GM12878 (cell line): ENCODE measurements at regions not wholly inside any gene's neighbourhood (a gene's known extent, or its start where the extent isn't known, plus 50 kb on each side); places are given as distances from the start of the nearest gene placed in this dataset.

ENCODE experiments used
- ATAC-seq: fragments of 200-7000 bp; cut with Tn5 transposase; 3 replicates; pipeline ENCODE4 v1.9.1; 2020; ENCODE audit warnings: mild to moderate bottlenecking, moderate library complexity
- BruUV-seq: library from RNA; stranded (reverse); fragments of 400-500 nt; replicated peaks from 2 replicates; lab custom pipeline; 2021; lab: Mats Ljungman, UMichigan
- CTCF ChIA-PET: fragments of 300-600 bp; sonication (Branson Sonifier 250); formaldehyde crosslinking; extraction: SDS; loops from one replicate; lab custom pipeline; 2021; ENCODE audit warnings: inconsistent platforms; lab: Yijun Ruan, JAX
- POLR2A ChIA-PET: fragments of 350-600 bp; formaldehyde crosslinking; extraction: SDS; loops from one replicate; lab custom pipeline; 2021; ENCODE audit warnings: inconsistent platforms; lab: Charles Lee
- RAD21 ChIA-PET: fragments of 300-600 bp; sonication (Branson Sonifier 250); formaldehyde crosslinking; loops from one replicate; lab custom pipeline; 2023; ENCODE audit warnings: antibody characterized with exemption; ENCODE audit not compliant: unreplicated experiment; lab: Charles Lee
- SMC1A ChIA-PET: fragments of 300-600 bp; sonication (Branson Sonifier 250); formaldehyde crosslinking; loops from one replicate; lab custom pipeline; 2023; ENCODE audit not compliant: unreplicated experiment, uncharacterized antibody; lab: Charles Lee
- DNase-seq: peaks from one replicate; pipeline ENCODE4 v3.0.0-alpha.2; 2011; ENCODE audit warnings: low read depth, low spot score
- FAIRE-seq: peaks from 3 replicates; lab custom pipeline; 2011; peaks lifted over from hg19 to GRCh38; lab: Jason Lieb, UNC
- H2AFZ ChIP-seq: 2 replicates; pipeline ENCODE4 v1.6.0; 2011; ENCODE audit warnings: low read depth, low read length, control low read depth; ENCODE audit not compliant: control insufficient read depth
- H3K27ac ChIP-seq: 2 replicates; pipeline ENCODE4 v1.5.1; 2011; ENCODE audit warnings: control low read depth; ENCODE audit not compliant: control insufficient read depth, insufficient read depth
- H3K27me3 ChIP-seq, 2 experiments: replicated peaks in 1 of 2; 2 replicates each; pipeline versions ENCODE4 v1.6.0 to v1.6.1; 2011; ENCODE audit warnings: low read length in 1 of 2; ENCODE audit not compliant: control insufficient read depth in 2 of 2, insufficient read depth in 2 of 2
- H3K36me3 ChIP-seq, 2 experiments: 2 replicates each; pipeline ENCODE4 v1.5.1; 2011; ENCODE audit warnings: low read length in 1 of 2; ENCODE audit not compliant: control insufficient read depth in 2 of 2, insufficient read depth in 2 of 2
- H3K4me1 ChIP-seq: 2 replicates; pipeline ENCODE4 v1.6.1; 2011; ENCODE audit warnings: mild to moderate bottlenecking, low read length, moderate library complexity, mixed read lengths; ENCODE audit not compliant: control insufficient read depth, insufficient read depth
- H3K4me2 ChIP-seq: 2 replicates; pipeline ENCODE4 v1.6.0; 2011; ENCODE audit warnings: control low read depth; ENCODE audit not compliant: control insufficient read depth, insufficient read depth
- H3K4me3 ChIP-seq: fragments of 200-600 bp; sonication (generic); 2 replicates; pipeline ENCODE4 v1.5.1; 2016
- H3K79me2 ChIP-seq: 2 replicates; pipeline ENCODE4 v1.6.0; 2011; ENCODE audit warnings: low read length; ENCODE audit not compliant: control insufficient read depth, insufficient read depth
- H3K9ac ChIP-seq: 2 replicates; pipeline ENCODE4 v1.8.0; 2011; ENCODE audit warnings: low read length, control low read depth, mixed read lengths; ENCODE audit not compliant: control insufficient read depth, insufficient read depth
- H3K9me3 ChIP-seq: replicated peaks from 3 replicates; pipeline ENCODE4 v1.5.1; 2011; ENCODE audit warnings: mild to moderate bottlenecking, low read length; ENCODE audit not compliant: control insufficient read depth, insufficient read depth
- H4K20me1 ChIP-seq: 2 replicates; pipeline ENCODE4 v1.6.0; 2011; ENCODE audit not compliant: control insufficient read depth, insufficient read depth
- EED ChIP-seq: sonication (generic); IDR thresholded peaks from 2 replicates; pipeline ENCODE4 v1.6.1; 2016; ENCODE audit warnings: antibody characterized with exemption, low read depth
- EP300 ChIP-seq, 2 experiments: fragments of 150-350 bp in 1 of 2; IDR thresholded peaks; 2 replicates each; pipeline ENCODE4 v1.6.1; 2011 to 2012; ENCODE audit warnings: low read depth in 2 of 2, low read length in 2 of 2, borderline replicate concordance in 1 of 2, improper control_type of control experiment in 1 of 2, inconsistent platforms in 1 of 2; ENCODE audit not compliant: control insufficient read depth in 1 of 2
- MTA2 ChIP-seq: fragments of 450-650 bp; IDR thresholded peaks from 2 replicates; pipeline ENCODE4 v1.6.1; 2016; ENCODE audit warnings: low read depth, mild to moderate bottlenecking, moderate library complexity
- NFIC ChIP-seq: IDR thresholded peaks from 2 replicates; pipeline ENCODE4 v1.6.1; 2012; ENCODE audit warnings: low read depth, mild to moderate bottlenecking, inconsistent platforms, low read length, moderate library complexity
- SP1 ChIP-seq: IDR thresholded peaks from one replicate; pipeline ENCODE4 v1.6.1; 2011; ENCODE audit warnings: low read depth, low read length
- USF1 ChIP-seq: IDR thresholded peaks from 2 replicates; pipeline ENCODE4 v1.6.1; 2011; ENCODE audit warnings: borderline replicate concordance, low read depth, mild to moderate bottlenecking, moderate library complexity, mixed read lengths, low read length; ENCODE audit not compliant: insufficient read depth; ENCODE audit errors: extremely low read length
- WGBS: methylation state at CpG from one replicate; pipeline ENCODE4 v1.1.6; 2016; ENCODE audit warnings: low lambda C conversion rate; ENCODE audit not compliant: insufficient replicate concordance, insufficient coverage; ENCODE audit errors: missing lambda C conversion rate; 5-methylcytosine and 5-hydroxymethylcytosine counted together
- in situ Hi-C: fragments of 300-500 bp; cut with MboI; formaldehyde crosslinking; loops from 9 replicates; pipeline ENCODE4 v1.14.3; 2018; ENCODE audit warnings: mixed read lengths
- intact Hi-C: fragments of 100-400 bp; cut with micrococcal nuclease; formaldehyde crosslinking; loops from one replicate; pipeline ENCODE4 v1.14.2; 2022; ENCODE audit not compliant: unreplicated experiment
- TF ChIP-seq, protein P1 (sequence below): IDR thresholded peaks from 2 replicates; pipeline ENCODE4 v1.6.1; 2012; ENCODE audit warnings: low read depth, low read length, improper control_type of control experiment
- TF ChIP-seq, protein P2 (sequence below): fragments of 450-650 bp; IDR thresholded peaks from 2 replicates; pipeline ENCODE4 v1.6.1; 2017; ENCODE audit warnings: borderline replicate concordance

GRCh38 chr15:38758043-38758442 is 193.4 kb upstream of the RASGRP1 start:
- TF ChIP-seq, protein P1, sequence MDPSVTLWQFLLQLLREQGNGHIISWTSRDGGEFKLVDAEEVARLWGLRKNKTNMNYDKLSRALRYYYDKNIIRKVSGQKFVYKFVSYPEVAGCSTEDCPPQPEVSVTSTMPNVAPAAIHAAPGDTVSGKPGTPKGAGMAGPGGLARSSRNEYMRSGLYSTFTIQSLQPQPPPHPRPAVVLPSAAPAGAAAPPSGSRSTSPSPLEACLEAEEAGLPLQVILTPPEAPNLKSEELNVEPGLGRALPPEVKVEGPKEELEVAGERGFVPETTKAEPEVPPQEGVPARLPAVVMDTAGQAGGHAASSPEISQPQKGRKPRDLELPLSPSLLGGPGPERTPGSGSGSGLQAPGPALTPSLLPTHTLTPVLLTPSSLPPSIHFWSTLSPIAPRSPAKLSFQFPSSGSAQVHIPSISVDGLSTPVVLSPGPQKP, result no peak
- TF ChIP-seq USF1 (no peak), MTA2 (no peak), EED (no peak), EP300 (IDR thresholded peaks at IDR 0.05; ENCODE audit: borderline replicate concordance in 1 of 2, control insufficient read depth in 1 of 2, low read depth in 2 of 2, low read length in 2 of 2) (no peak), NFIC (no peak), SP1 (no peak)
- TF ChIP-seq, protein P2, sequence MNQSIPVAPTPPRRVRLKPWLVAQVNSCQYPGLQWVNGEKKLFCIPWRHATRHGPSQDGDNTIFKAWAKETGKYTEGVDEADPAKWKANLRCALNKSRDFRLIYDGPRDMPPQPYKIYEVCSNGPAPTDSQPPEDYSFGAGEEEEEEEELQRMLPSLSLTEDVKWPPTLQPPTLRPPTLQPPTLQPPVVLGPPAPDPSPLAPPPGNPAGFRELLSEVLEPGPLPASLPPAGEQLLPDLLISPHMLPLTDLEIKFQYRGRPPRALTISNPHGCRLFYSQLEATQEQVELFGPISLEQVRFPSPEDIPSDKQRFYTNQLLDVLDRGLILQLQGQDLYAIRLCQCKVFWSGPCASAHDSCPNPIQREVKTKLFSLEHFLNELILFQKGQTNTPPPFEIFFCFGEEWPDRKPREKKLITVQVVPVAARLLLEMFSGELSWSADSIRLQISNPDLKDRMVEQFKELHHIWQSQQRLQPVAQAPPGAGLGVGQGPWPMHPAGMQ, result no peak
- Histone ChIP-seq H3K9ac (no peak overlapping the region), H4K20me1 (no peaks in the 10 kb centered on the region), H3K9me3 (no peaks in the 10 kb centered on the region), H3K27ac (no peak overlapping the region), H3K4me3 (no peak overlapping the region), H3K4me1 (no peaks in the 10 kb centered on the region), H3K36me3 (no peaks in the 10 kb centered on the region), H3K4me2 (no peak overlapping the region), H3K27me3 (no peaks in the 10 kb centered on the region), H3K79me2 (no peaks in the 10 kb centered on the region), H2AFZ (no peak overlapping the region)
- no peak for DNase-seq
- ChIA-PET SMC1A (no interaction called here), RAD21 (no interaction called here), CTCF (no interaction called here), POLR2A (no interaction called here)
- WGBS, result 10% methylated on average over 1 of the region's 1 CpG
- no TSS peak for BruUV-seq
- in situ Hi-C loops, result no loop called here
- ATAC-seq, result no peak
- no peak for FAIRE-seq
- intact Hi-C loops, result no loop called here
